HG03432 (cell line): ENCODE measurements at regions not wholly inside any gene's neighbourhood (a gene's known extent, or its start where the extent isn't known, plus 50 kb on each side); places are given as distances from the start of the nearest gene placed in this dataset.
"Not testable (repeated sequence)": the region's sequence is repeated elsewhere in the genome, so short reads cannot be mapped to it uniquely, and the experiment has no call there.

ENCODE experiments used
- ATAC-seq: cut with Tn5 transposase; IDR thresholded peaks from one replicate; pipeline ENCODE4 v1.9.1; 2021; ENCODE audit warnings: mild to moderate bottlenecking, moderate library complexity; ENCODE audit not compliant: unreplicated experiment

- ATAC-seq, result not testable (repeated sequence)
Observed at GRCh38 chr20:26373066-26373465, 676.4 kb upstream of the ZNF337 start.

- ATAC-seq, result no peak
Observed at GRCh38 chr20:26354511-26354910, 657.9 kb upstream of the ZNF337 start.

- no peak for ATAC-seq
Observed at GRCh38 chr20:26347396-26347795, 650.7 kb upstream of the ZNF337 start.

- ATAC-seq, result not testable (repeated sequence)
Observed at GRCh38 chr20:26340460-26341065, 643.9 kb upstream of the ZNF337 start.

GRCh38 chr20:26324177-26324576 is 627.5 kb upstream of the ZNF337 start:
- ATAC-seq, result no peak

- ATAC-seq, result no peak
Observed at GRCh38 chr20:26315054-26315453, 618.4 kb upstream of the ZNF337 start.

- not testable (repeated sequence) for ATAC-seq
Observed at GRCh38 chr20:26309720-26310119, 613.1 kb upstream of the ZNF337 start.

- no peak for ATAC-seq
Observed at GRCh38 chr20:26308961-26309360, 612.3 kb upstream of the ZNF337 start.

GRCh38 chr20:26295006-26295405 is 598.4 kb upstream of the ZNF337 start:
- no peak for ATAC-seq

GRCh38 chr20:26288379-26289061 is 591.9 kb upstream of the ZNF337 start:
- not testable (repeated sequence) for ATAC-seq

- no peak for ATAC-seq
Observed at GRCh38 chr20:26279238-26279637, 582.6 kb upstream of the ZNF337 start.

- ATAC-seq, result no peak
Observed at GRCh38 chr20:26277339-26277738, 580.7 kb upstream of the ZNF337 start.

- ATAC-seq, result no peak
Observed at GRCh38 chr20:26276554-26277210, 580.0 kb upstream of the ZNF337 start.

GRCh38 chr20:26268762-26269161 is 572.1 kb upstream of the ZNF337 start:
- ATAC-seq, result not testable (repeated sequence)

- ATAC-seq, result not testable (repeated sequence)
Observed at GRCh38 chr20:26260925-26261324, 564.3 kb upstream of the ZNF337 start.

- ATAC-seq, result not testable (repeated sequence)
Observed at GRCh38 chr20:26252311-26252975, 555.8 kb upstream of the ZNF337 start.

- not testable (repeated sequence) for ATAC-seq
Observed at GRCh38 chr20:26251376-26251775, 554.7 kb upstream of the ZNF337 start.

GRCh38 chr20:26250249-26251114 is 553.8 kb upstream of the ZNF337 start:
- ATAC-seq, result not testable (repeated sequence)

- ATAC-seq, result no peak
Observed at GRCh38 chr20:26243731-26244130, 547.1 kb upstream of the ZNF337 start.

GRCh38 chr20:26220609-26221008 is 524.0 kb upstream of the ZNF337 start:
- ATAC-seq, result not testable (repeated sequence)

GRCh38 chr20:26219546-26219945 is 522.9 kb upstream of the ZNF337 start:
- ATAC-seq, result not testable (repeated sequence)
